SK-N-SH treated with all-trans-retinoic acid at 6 μM for 48 hours (cell line): ENCODE measurements at regions not wholly inside any gene's neighbourhood (a gene's known extent, or its start where the extent isn't known, plus 50 kb on each side); places are given as distances from the start of the nearest gene placed in this dataset.

Experiments used
- ATAC-seq: fragments of 200-7000 bp; cut with Tn5 transposase; 3 replicates; pipeline ENCODE4 v1.9.1; 2020; ENCODE audit warnings: mild to moderate bottlenecking, moderate library complexity
- BACH2 ChIP-seq: fragments of 250-450 bp; sonication (Bioruptor Pico); IDR thresholded peaks from 2 replicates; pipeline ENCODE4 v1.9.0; 2021; ENCODE audit warnings: mild to moderate bottlenecking, borderline replicate concordance
- ESRRG ChIP-seq: fragments of 250-450 bp; sonication (Bioruptor Pico); IDR thresholded peaks from 2 replicates; pipeline ENCODE4 v1.6.1; 2021; ENCODE audit warnings: mild to moderate bottlenecking
- ISL1 ChIP-seq: fragments of 250-450 bp; sonication (Bioruptor Pico); IDR thresholded peaks from 2 replicates; pipeline ENCODE4 v2.1.2; 2022; ENCODE audit warnings: mild to moderate bottlenecking, moderate library complexity
- OSR1 ChIP-seq: fragments of 250-450 bp; sonication (Bioruptor Pico); IDR thresholded peaks from 2 replicates; pipeline ENCODE4 v1.8.0; 2022; ENCODE audit warnings: moderate library complexity, mild to moderate bottlenecking, inconsistent platforms
- POU6F1 ChIP-seq: fragments of 250-450 bp; sonication (Bioruptor Pico); IDR thresholded peaks from 2 replicates; pipeline ENCODE4 v1.8.0; 2021; ENCODE audit warnings: low read depth, mild to moderate bottlenecking, moderate library complexity, borderline replicate concordance
- PPARA ChIP-seq: fragments of 250-450 bp; sonication (Bioruptor Pico); IDR thresholded peaks from 2 replicates; pipeline ENCODE4 v1.5.0; 2020; ENCODE audit warnings: mild to moderate bottlenecking, borderline replicate concordance
- RARB ChIP-seq: fragments of 250-450 bp; sonication (Bioruptor Pico); IDR thresholded peaks from 2 replicates; pipeline ENCODE4 v1.8.0; 2021; ENCODE audit warnings: mild to moderate bottlenecking, moderate library complexity
- SNAI2 ChIP-seq: fragments of 250-450 bp; sonication (Bioruptor Pico); IDR thresholded peaks from 2 replicates; pipeline ENCODE4 v1.5.0; 2020; ENCODE audit warnings: mild to moderate bottlenecking, moderate library complexity
- TCF4 ChIP-seq: fragments of 250-450 bp; sonication (Bioruptor Pico); IDR thresholded peaks from 2 replicates; pipeline ENCODE4 v1.8.0; 2021; ENCODE audit warnings: mild to moderate bottlenecking, moderate library complexity, borderline replicate concordance
- ZC3H10 ChIP-seq: fragments of 250-450 bp; sonication (Bioruptor Pico); IDR thresholded peaks from 2 replicates; pipeline ENCODE4 v1.5.1; 2021; ENCODE audit warnings: mild to moderate bottlenecking, moderate library complexity
- ZFP3 ChIP-seq: fragments of 250-450 bp; sonication (Bioruptor Pico); IDR thresholded peaks from 2 replicates; pipeline ENCODE4 v1.5.0; 2020; ENCODE audit warnings: mild to moderate bottlenecking, moderate library complexity
- ZFP30 ChIP-seq: fragments of 450-650 bp; formaldehyde crosslinking; IDR thresholded peaks from 2 replicates; pipeline ENCODE4 v1.5.0; 2022; ENCODE audit warnings: mild to moderate bottlenecking, moderate library complexity
- ZNF565 ChIP-seq: fragments of 450-650 bp; formaldehyde crosslinking; conservative IDR thresholded peaks from 2 replicates; pipeline ENCODE4 v1.5.0; 2020; ENCODE audit warnings: low read depth, mild to moderate bottlenecking, moderate library complexity
- ZNF70 ChIP-seq: fragments of 450-650 bp; formaldehyde crosslinking; IDR thresholded peaks from 2 replicates; pipeline ENCODE4 v1.5.0; 2020; ENCODE audit warnings: mild to moderate bottlenecking, moderate library complexity
- ZNF8 ChIP-seq: fragments of 450-650 bp; formaldehyde crosslinking; IDR thresholded peaks from 2 replicates; pipeline ENCODE4 v1.5.0; 2020; ENCODE audit warnings: mild to moderate bottlenecking, moderate library complexity
- TF ChIP-seq, protein P1 (sequence below): fragments of 250-450 bp; sonication (Bioruptor Pico); IDR thresholded peaks from 2 replicates; pipeline ENCODE4 v1.8.0; 2020; ENCODE audit warnings: mild to moderate bottlenecking, moderate library complexity, borderline replicate concordance
- TF ChIP-seq, protein P2 (sequence below): fragments of 250-450 bp; sonication (Bioruptor Pico); IDR thresholded peaks from 2 replicates; pipeline ENCODE4 v1.5.1; 2020; ENCODE audit warnings: low read depth, mild to moderate bottlenecking, moderate library complexity
- TF ChIP-seq, protein P3 (sequence below): fragments of 250-450 bp; sonication (Bioruptor Pico); IDR thresholded peaks from 2 replicates; pipeline ENCODE4 v1.5.0; 2020; ENCODE audit warnings: mild to moderate bottlenecking, moderate library complexity
- TF ChIP-seq, protein P4 (sequence below): fragments of 250-450 bp; sonication (Bioruptor Pico); IDR thresholded peaks from 2 replicates; pipeline ENCODE4 v1.5.1; 2021; ENCODE audit warnings: mild to moderate bottlenecking, moderate library complexity

GRCh38 chr1:229856009-229856650 lies 210.9 kb upstream of the GALNT2 start (continued):
- TF ChIP-seq PPARA: no peak
- TF ChIP-seq ISL1 (CRISPR knock-in tag): no peak

DNA sequence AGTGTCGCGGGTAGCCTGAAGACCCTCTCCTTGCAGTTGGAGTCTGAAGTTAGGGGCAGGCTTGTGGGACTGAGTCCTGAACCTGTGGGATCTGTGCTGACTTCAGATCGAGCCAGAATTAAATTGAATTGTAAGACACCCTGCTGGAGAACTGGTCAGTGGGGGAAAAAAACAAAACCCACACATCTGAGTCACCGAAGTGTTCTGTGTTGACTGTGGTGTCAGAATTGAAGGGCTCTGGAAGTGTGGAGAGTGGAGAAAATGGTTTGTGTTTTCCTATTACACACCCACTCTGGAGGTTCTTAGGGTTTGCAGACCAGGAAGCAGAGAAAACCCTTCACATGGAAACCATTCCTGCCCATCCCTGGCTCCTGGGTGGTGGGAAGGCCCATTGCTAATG lies 209.5 kb upstream of the GALNT2 start:
- no peak for ATAC-seq
- TF ChIP-seq POU6F1 (no peak), ZFP30 (CRISPR knock-in tag) (no peak)
- TF ChIP-seq, protein P1, sequence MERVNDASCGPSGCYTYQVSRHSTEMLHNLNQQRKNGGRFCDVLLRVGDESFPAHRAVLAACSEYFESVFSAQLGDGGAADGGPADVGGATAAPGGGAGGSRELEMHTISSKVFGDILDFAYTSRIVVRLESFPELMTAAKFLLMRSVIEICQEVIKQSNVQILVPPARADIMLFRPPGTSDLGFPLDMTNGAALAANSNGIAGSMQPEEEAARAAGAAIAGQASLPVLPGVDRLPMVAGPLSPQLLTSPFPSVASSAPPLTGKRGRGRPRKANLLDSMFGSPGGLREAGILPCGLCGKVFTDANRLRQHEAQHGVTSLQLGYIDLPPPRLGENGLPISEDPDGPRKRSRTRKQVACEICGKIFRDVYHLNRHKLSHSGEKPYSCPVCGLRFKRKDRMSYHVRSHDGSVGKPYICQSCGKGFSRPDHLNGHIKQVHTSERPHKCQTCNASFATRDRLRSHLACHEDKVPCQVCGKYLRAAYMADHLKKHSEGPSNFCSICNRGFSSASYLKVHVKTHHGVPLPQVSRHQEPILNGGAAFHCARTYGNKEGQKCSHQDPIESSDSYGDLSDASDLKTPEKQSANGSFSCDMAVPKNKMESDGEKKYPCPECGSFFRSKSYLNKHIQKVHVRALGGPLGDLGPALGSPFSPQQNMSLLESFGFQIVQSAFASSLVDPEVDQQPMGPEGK (CRISPR knock-in tag): no peak
- TF ChIP-seq, protein P2, sequence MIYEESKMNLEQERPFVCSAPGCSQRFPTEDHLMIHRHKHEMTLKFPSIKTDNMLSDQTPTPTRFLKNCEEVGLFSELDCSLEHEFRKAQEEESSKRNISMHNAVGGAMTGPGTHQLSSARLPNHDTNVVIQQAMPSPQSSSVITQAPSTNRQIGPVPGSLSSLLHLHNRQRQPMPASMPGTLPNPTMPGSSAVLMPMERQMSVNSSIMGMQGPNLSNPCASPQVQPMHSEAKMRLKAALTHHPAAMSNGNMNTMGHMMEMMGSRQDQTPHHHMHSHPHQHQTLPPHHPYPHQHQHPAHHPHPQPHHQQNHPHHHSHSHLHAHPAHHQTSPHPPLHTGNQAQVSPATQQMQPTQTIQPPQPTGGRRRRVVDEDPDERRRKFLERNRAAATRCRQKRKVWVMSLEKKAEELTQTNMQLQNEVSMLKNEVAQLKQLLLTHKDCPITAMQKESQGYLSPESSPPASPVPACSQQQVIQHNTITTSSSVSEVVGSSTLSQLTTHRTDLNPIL (CRISPR knock-in tag): no peak
- TF ChIP-seq, protein P3, sequence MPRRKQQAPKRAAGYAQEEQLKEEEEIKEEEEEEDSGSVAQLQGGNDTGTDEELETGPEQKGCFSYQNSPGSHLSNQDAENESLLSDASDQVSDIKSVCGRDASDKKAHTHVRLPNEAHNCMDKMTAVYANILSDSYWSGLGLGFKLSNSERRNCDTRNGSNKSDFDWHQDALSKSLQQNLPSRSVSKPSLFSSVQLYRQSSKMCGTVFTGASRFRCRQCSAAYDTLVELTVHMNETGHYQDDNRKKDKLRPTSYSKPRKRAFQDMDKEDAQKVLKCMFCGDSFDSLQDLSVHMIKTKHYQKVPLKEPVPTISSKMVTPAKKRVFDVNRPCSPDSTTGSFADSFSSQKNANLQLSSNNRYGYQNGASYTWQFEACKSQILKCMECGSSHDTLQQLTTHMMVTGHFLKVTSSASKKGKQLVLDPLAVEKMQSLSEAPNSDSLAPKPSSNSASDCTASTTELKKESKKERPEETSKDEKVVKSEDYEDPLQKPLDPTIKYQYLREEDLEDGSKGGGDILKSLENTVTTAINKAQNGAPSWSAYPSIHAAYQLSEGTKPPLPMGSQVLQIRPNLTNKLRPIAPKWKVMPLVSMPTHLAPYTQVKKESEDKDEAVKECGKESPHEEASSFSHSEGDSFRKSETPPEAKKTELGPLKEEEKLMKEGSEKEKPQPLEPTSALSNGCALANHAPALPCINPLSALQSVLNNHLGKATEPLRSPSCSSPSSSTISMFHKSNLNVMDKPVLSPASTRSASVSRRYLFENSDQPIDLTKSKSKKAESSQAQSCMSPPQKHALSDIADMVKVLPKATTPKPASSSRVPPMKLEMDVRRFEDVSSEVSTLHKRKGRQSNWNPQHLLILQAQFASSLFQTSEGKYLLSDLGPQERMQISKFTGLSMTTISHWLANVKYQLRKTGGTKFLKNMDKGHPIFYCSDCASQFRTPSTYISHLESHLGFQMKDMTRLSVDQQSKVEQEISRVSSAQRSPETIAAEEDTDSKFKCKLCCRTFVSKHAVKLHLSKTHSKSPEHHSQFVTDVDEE (CRISPR knock-in tag): no peak

- no peak for ATAC-seq
Measured at GRCh38 chr1:229859026-229859425, 208.0 kb upstream of the GALNT2 start.

DNA sequence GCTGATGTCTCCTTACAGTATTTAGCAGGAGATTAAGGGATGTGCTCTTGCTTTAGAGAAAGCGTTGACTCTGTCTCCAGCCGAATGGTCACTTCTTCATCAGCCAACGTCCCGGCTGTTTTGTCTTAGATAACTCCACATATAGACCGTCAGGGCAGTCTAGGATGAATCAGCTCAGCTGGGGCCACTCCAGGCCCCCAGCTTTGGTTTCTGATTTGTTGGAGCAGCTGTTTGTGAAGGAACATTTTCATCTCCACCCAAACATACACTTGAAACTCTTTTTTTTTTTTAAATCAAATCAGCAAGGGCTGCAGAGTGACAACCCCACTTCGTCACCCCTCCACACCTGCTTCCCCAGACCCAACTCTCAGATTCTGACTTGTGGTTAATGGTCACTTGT lies 206.1 kb upstream of the GALNT2 start:
- ATAC-seq: no peak
- TF ChIP-seq, protein P4, sequence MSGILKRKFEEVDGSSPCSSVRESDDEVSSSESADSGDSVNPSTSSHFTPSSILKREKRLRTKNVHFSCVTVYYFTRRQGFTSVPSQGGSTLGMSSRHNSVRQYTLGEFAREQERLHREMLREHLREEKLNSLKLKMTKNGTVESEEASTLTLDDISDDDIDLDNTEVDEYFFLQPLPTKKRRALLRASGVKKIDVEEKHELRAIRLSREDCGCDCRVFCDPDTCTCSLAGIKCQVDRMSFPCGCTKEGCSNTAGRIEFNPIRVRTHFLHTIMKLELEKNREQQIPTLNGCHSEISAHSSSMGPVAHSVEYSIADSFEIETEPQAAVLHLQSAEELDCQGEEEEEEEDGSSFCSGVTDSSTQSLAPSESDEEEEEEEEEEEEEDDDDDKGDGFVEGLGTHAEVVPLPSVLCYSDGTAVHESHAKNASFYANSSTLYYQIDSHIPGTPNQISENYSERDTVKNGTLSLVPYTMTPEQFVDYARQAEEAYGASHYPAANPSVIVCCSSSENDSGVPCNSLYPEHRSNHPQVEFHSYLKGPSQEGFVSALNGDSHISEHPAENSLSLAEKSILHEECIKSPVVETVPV (CRISPR knock-in tag): no peak
- TF ChIP-seq SNAI2 (no peak), RARB (CRISPR knock-in tag) (no peak), TCF4 (CRISPR knock-in tag) (no peak), ZFP3 (CRISPR knock-in tag) (no peak), OSR1 (CRISPR knock-in tag) (no peak), ZNF8 (CRISPR knock-in tag) (no peak), ZNF565 (CRISPR knock-in tag) (no peak), ESRRG (CRISPR knock-in tag) (no peak)
- TF ChIP-seq, protein P3 (CRISPR knock-in tag): no peak

More at GRCh38 chr1:229859026-229859425, 208.0 kb upstream of the GALNT2 start:
- no peak for TF ChIP-seq OSR1 (CRISPR knock-in tag)
- no peak for TF ChIP-seq BACH2 (CRISPR knock-in tag)
- no peak for TF ChIP-seq ZNF565 (CRISPR knock-in tag)
- TF ChIP-seq PPARA: no peak
- TF ChIP-seq ZC3H10 (CRISPR knock-in tag): no peak
- TF ChIP-seq, protein P2 (CRISPR knock-in tag): no peak
- no peak for TF ChIP-seq ZNF70 (CRISPR knock-in tag)
- no peak for TF ChIP-seq TCF4 (CRISPR knock-in tag)
- TF ChIP-seq, protein P1 (CRISPR knock-in tag): no peak
- TF ChIP-seq, all 23 proteins: peak for 0
